ENCODE measurements at regions not wholly inside any gene's neighbourhood (a gene's known extent, or its start where the extent isn't known, plus 50 kb on each side); places are given as distances from the start of the nearest gene placed in this dataset.
"Not testable (repeated sequence)": the region's sequence is repeated elsewhere in the genome, so short reads cannot be mapped to it uniquely, and the experiment has no call there.

DNA sequence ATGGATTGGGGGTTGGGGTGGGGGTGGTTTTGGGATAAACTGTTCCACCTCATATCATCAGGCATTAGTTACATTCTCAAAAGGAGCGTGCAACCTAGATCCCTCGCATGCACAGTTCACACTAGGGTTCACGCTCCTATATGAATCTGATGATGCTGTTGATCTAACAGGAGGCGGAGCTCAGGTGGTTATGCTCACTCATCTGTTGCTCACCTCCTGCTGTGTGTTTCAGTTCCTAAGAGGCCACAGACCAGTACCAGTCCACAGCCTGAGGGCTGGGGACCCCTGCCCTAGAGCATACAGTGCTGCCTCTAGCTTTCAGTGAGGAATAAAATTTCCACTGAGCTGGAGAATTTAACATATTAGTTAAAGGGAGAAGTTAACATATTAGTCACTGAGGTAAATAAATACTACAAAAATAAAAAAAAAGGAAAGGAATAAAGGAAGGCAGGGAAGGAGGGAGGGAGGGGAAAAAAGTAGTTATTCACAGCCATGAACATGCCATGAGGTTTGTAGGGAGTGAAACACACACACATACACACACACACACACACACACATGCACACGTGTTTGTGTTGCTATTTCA, 612.7 kb upstream of the TBX3 start:
- Histone ChIP-seq H3K4me3 (ENCODE audit: low read depth, low read length) (no peak overlapping the region), H3K36me3 (ENCODE audit: control insufficient read depth, insufficient read depth, low read length) (no peaks in the 10 kb centered on the region), H3K27me3 (ENCODE audit: control insufficient read depth, insufficient read depth, low read length) (no peaks in the 10 kb centered on the region)
- TF ChIP-seq, protein P1, sequence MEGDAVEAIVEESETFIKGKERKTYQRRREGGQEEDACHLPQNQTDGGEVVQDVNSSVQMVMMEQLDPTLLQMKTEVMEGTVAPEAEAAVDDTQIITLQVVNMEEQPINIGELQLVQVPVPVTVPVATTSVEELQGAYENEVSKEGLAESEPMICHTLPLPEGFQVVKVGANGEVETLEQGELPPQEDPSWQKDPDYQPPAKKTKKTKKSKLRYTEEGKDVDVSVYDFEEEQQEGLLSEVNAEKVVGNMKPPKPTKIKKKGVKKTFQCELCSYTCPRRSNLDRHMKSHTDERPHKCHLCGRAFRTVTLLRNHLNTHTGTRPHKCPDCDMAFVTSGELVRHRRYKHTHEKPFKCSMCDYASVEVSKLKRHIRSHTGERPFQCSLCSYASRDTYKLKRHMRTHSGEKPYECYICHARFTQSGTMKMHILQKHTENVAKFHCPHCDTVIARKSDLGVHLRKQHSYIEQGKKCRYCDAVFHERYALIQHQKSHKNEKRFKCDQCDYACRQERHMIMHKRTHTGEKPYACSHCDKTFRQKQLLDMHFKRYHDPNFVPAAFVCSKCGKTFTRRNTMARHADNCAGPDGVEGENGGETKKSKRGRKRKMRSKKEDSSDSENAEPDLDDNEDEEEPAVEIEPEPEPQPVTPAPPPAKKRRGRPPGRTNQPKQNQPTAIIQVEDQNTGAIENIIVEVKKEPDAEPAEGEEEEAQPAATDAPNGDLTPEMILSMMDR (IDR thresholded peaks at IDR 0.05; ENCODE audit: insufficient read depth, low read length, poor library complexity, severe bottlenecking), result no peak
- DNase-seq (ENCODE audit: low read depth), result no peak

GRCh38 chr12:115295886-115296285, 611.9 kb upstream of the TBX3 start:
- H3K36me3 ChIP-seq (ENCODE audit: control insufficient read depth, insufficient read depth, low read length), result no peaks in the 10 kb centered on the region
- no peaks in the 10 kb centered on the region for H3K27me3 ChIP-seq (ENCODE audit: control insufficient read depth, insufficient read depth, low read length)
- no peak overlapping the region for H3K4me3 ChIP-seq (ENCODE audit: low read depth, low read length)
- TF ChIP-seq, protein P1 (IDR thresholded peaks at IDR 0.05; ENCODE audit: insufficient read depth, low read length, poor library complexity, severe bottlenecking), result no peak
- no peak for DNase-seq (ENCODE audit: low read depth)

GRCh38 chr12:115294453-115295133, 610.6 kb upstream of the TBX3 start:
- Histone ChIP-seq H3K4me3 (ENCODE audit: low read depth, low read length) (no peak overlapping the region), H3K27me3 (ENCODE audit: control insufficient read depth, insufficient read depth, low read length) (no peaks in the 10 kb centered on the region), H3K36me3 (ENCODE audit: control insufficient read depth, insufficient read depth, low read length) (no peaks in the 10 kb centered on the region)
- DNase-seq (ENCODE audit: low read depth), result no peak
- TF ChIP-seq, protein P1 (IDR thresholded peaks at IDR 0.05; ENCODE audit: insufficient read depth, low read length, poor library complexity, severe bottlenecking), result no peak

GRCh38 chr12:115285429-115285828, 601.5 kb upstream of the TBX3 start:
- H3K27me3 ChIP-seq (ENCODE audit: control insufficient read depth, insufficient read depth, low read length); H3K36me3 ChIP-seq (ENCODE audit: control insufficient read depth, insufficient read depth, low read length): not testable (repeated sequence)

DNA sequence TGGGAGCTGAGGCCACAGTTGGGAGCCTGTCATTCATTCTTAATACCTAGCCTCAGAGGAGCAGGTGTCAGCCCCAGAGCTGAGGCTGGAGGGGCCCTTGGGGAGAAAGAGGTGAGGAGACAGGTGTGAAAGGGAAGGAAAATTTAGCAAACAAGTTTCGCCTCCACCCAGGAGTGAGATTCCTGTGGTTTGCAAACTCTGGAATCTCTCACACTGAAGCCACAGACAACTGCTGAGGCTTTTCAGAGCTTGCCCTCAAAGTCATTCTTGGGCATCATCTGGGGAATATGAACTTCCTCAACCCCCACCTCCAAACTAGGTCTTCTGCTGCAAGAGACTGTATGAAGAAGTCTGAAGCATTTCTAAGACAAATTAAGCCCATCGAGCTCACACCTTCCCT, 589.5 kb upstream of the TBX3 start:
- Histone ChIP-seq H3K27me3 (ENCODE audit: control insufficient read depth, insufficient read depth, low read length) (no peaks in the 10 kb centered on the region), H3K36me3 (ENCODE audit: control insufficient read depth, insufficient read depth, low read length) (no peaks in the 10 kb centered on the region), H3K4me3 (ENCODE audit: low read depth, low read length) (no peak overlapping the region)
- no peak for DNase-seq (ENCODE audit: low read depth)
- TF ChIP-seq, protein P1 (IDR thresholded peaks at IDR 0.05; ENCODE audit: insufficient read depth, low read length, poor library complexity, severe bottlenecking), result no peak

More at GRCh38 chr12:115285429-115285828, 601.5 kb upstream of the TBX3 start:
- DNase-seq (ENCODE audit: low read depth); H3K4me3 ChIP-seq (ENCODE audit: low read depth, low read length): not testable (repeated sequence)

- H3K4me3 ChIP-seq (ENCODE audit: low read depth, low read length), result no peak overlapping the region
- no peak for DNase-seq (ENCODE audit: low read depth)
- TF ChIP-seq, protein P1 (IDR thresholded peaks at IDR 0.05; ENCODE audit: insufficient read depth, low read length, poor library complexity, severe bottlenecking), result no peak
- no peaks in the 10 kb centered on the region for H3K36me3 ChIP-seq (ENCODE audit: control insufficient read depth, insufficient read depth, low read length)
- H3K27me3 ChIP-seq (ENCODE audit: control insufficient read depth, insufficient read depth, low read length), result no peaks in the 10 kb centered on the region
Observed at GRCh38 chr12:115268451-115268850, 584.5 kb upstream of the TBX3 start.

Measured in kidney epithelial cell (primary cell).